Hepatocyte (in vitro differentiated cells): ENCODE measurements at regions not wholly inside any gene's neighbourhood (a gene's known extent, or its start where the extent isn't known, plus 50 kb on each side); places are given as distances from the start of the nearest gene placed in this dataset.

Experiments
- DNase-seq: peaks from one replicate; pipeline ENCODE4 v3.0.0-alpha.2; 2016; ENCODE audit warnings: low spot score
- H2AFZ ChIP-seq: fragments of 200-600 bp; sonication (generic); 2 replicates; pipeline ENCODE4 v1.6.0; 2016; ENCODE audit warnings: antibody characterized with exemption, mild to moderate bottlenecking
- H3K27ac ChIP-seq: fragments of 200-600 bp; sonication (generic); 2 replicates; pipeline ENCODE4 v1.5.1; 2016; ENCODE audit warnings: mild to moderate bottlenecking
- H3K27me3 ChIP-seq: fragments of 200-600 bp; sonication (generic); 2 replicates; pipeline ENCODE4 v1.6.1; 2016
- H3K36me3 ChIP-seq: fragments of 200-600 bp; sonication (generic); replicated peaks from 2 replicates; pipeline ENCODE4 v1.5.1; 2016; ENCODE audit warnings: low read depth; ENCODE audit not compliant: insufficient read depth
- H3K4me1 ChIP-seq: fragments of 200-600 bp; sonication (generic); 2 replicates; pipeline ENCODE4 v1.5.1; 2016; ENCODE audit warnings: mild to moderate bottlenecking, moderate library complexity; ENCODE audit not compliant: insufficient read depth
- H3K4me2 ChIP-seq: fragments of 200-600 bp; sonication (generic); 2 replicates; pipeline ENCODE4 v1.6.0; 2016
- H3K4me3 ChIP-seq: fragments of 200-600 bp; sonication (generic); 2 replicates; pipeline ENCODE4 v1.5.1; 2016; ENCODE audit warnings: mild to moderate bottlenecking
- H3K79me2 ChIP-seq: fragments of 200-600 bp; sonication (generic); 2 replicates; pipeline ENCODE4 v1.6.0; 2017; ENCODE audit warnings: mild to moderate bottlenecking
- H3K9me2 ChIP-seq: fragments of 200-600 bp; sonication (generic); replicated peaks from 2 replicates; pipeline ENCODE4 v1.6.0; 2017; ENCODE audit warnings: mild to moderate bottlenecking; ENCODE audit not compliant: insufficient read depth
- H3K9me3 ChIP-seq: fragments of 200-600 bp; sonication (generic); 2 replicates; pipeline ENCODE4 v1.5.1; 2016; ENCODE audit warnings: low read depth, mild to moderate bottlenecking
- H4K20me1 ChIP-seq: fragments of 200-600 bp; sonication (generic); 2 replicates; pipeline ENCODE4 v1.6.0; 2016; ENCODE audit warnings: mild to moderate bottlenecking; ENCODE audit not compliant: insufficient read depth, poor library complexity, severe bottlenecking
- CTCF ChIP-seq: fragments of 200-600 bp; sonication (generic); IDR thresholded peaks from 2 replicates; pipeline ENCODE4 v1.5.1; 2016; ENCODE audit warnings: antibody characterized with exemption, mild to moderate bottlenecking; ENCODE audit not compliant: poor library complexity
- EZH2 ChIP-seq: fragments of 200-600 bp; sonication (generic); IDR thresholded peaks from 2 replicates; pipeline ENCODE4 v1.6.1; 2016; ENCODE audit warnings: antibody characterized with exemption, mild to moderate bottlenecking, borderline replicate concordance
- EZH2phosphoT487 ChIP-seq: fragments of 200-600 bp; sonication (generic); IDR thresholded peaks from one replicate; pipeline ENCODE4 v1.6.1; 2018; ENCODE audit warnings: antibody characterized with exemption, mild to moderate bottlenecking, low read depth, moderate library complexity; ENCODE audit not compliant: unreplicated experiment, severe bottlenecking
- WGBS: methylation state at CpG from one replicate; pipeline ENCODE4 v1.1.6; 2016; ENCODE audit warnings: low lambda C conversion rate; ENCODE audit errors: missing lambda C conversion rate; 5-methylcytosine and 5-hydroxymethylcytosine counted together

GRCh38 chr5:40210694-40211093 is 469.0 kb upstream of the PTGER4 start:
- H3K79me2 ChIP-seq, result no peaks in the 10 kb centered on the region
- no peak overlapping the region for H3K4me2 ChIP-seq
- H3K27me3 ChIP-seq, result no peaks in the 10 kb centered on the region
- no peak for DNase-seq
- H3K4me1 ChIP-seq, result no peaks in the 10 kb centered on the region
- H3K27ac ChIP-seq, result no peak overlapping the region
- no peak for TF ChIP-seq CTCF
- TF ChIP-seq EZH2, result no peak
- no peak for TF ChIP-seq EZH2phosphoT487
- H2AFZ ChIP-seq, result no peak overlapping the region
- WGBS, result 100% methylated on average over 1 of the region's 1 CpG
- no peak overlapping the region for H3K4me3 ChIP-seq
- H4K20me1 ChIP-seq, result no peaks in the 10 kb centered on the region
- H3K36me3 ChIP-seq, result no peaks in the 10 kb centered on the region
- H3K9me2 ChIP-seq, result no peaks in the 10 kb centered on the region
- H3K9me3 ChIP-seq, result no peaks in the 10 kb centered on the region

- TF ChIP-seq EZH2 (no peak), EZH2phosphoT487 (no peak), CTCF (no peak)
- no peaks in the 10 kb centered on the region for H3K4me1 ChIP-seq
- 97% methylated on average over 2 of the region's 2 CpGs for WGBS
- H3K4me3 ChIP-seq, result no peak overlapping the region
- H3K9me2 ChIP-seq, result no peaks in the 10 kb centered on the region
- H3K27ac ChIP-seq, result no peak overlapping the region
- H3K4me2 ChIP-seq, result no peak overlapping the region
- H4K20me1 ChIP-seq, result no peaks in the 10 kb centered on the region
- no peaks in the 10 kb centered on the region for H3K9me3 ChIP-seq
- no peak for DNase-seq
- no peaks in the 10 kb centered on the region for H3K79me2 ChIP-seq
- no peak overlapping the region for H2AFZ ChIP-seq
- H3K36me3 ChIP-seq, result no peaks in the 10 kb centered on the region
- no peaks in the 10 kb centered on the region for H3K27me3 ChIP-seq
Observed at GRCh38 chr5:40206030-40206429, 473.7 kb upstream of the PTGER4 start.

GRCh38 chr5:40204144-40204543 is 475.6 kb upstream of the PTGER4 start:
- no peak for DNase-seq
- Histone ChIP-seq H3K9me3 (no peaks in the 10 kb centered on the region), H3K4me3 (no peak overlapping the region), H3K79me2 (no peaks in the 10 kb centered on the region), H2AFZ (no peak overlapping the region), H3K4me2 (no peak overlapping the region), H3K27me3 (no peaks in the 10 kb centered on the region), H3K9me2 (no peaks in the 10 kb centered on the region), H4K20me1 (no peaks in the 10 kb centered on the region), H3K4me1 (no peaks in the 10 kb centered on the region), H3K27ac (no peak overlapping the region), H3K36me3 (no peaks in the 10 kb centered on the region)
- TF ChIP-seq EZH2 (no peak), EZH2phosphoT487 (no peak), CTCF (no peak)

GRCh38 chr5:40202814-40203440 is 476.8 kb upstream of the PTGER4 start:
- no peaks in the 10 kb centered on the region for H4K20me1 ChIP-seq

More at GRCh38 chr5:40202814-40203440, 476.8 kb upstream of the PTGER4 start:
- Histone ChIP-seq H3K27me3 (no peaks in the 10 kb centered on the region), H3K36me3 (no peaks in the 10 kb centered on the region), H3K9me2 (no peaks in the 10 kb centered on the region), H3K9me3 (no peaks in the 10 kb centered on the region), H3K4me3 (no peak overlapping the region), H2AFZ (no peak overlapping the region), H3K4me1 (no peaks in the 10 kb centered on the region), H3K79me2 (no peaks in the 10 kb centered on the region), H3K27ac (no peak overlapping the region), H3K4me2 (no peak overlapping the region)
- TF ChIP-seq EZH2, result no peak
- TF ChIP-seq EZH2phosphoT487, result no peak
- no peak for TF ChIP-seq CTCF
- DNase-seq, result no peak
